ENCODE measurements at regions not wholly inside any gene's neighbourhood (a gene's known extent, or its start where the extent isn't known, plus 50 kb on each side); places are given as distances from the start of the nearest gene placed in this dataset.

DNA sequence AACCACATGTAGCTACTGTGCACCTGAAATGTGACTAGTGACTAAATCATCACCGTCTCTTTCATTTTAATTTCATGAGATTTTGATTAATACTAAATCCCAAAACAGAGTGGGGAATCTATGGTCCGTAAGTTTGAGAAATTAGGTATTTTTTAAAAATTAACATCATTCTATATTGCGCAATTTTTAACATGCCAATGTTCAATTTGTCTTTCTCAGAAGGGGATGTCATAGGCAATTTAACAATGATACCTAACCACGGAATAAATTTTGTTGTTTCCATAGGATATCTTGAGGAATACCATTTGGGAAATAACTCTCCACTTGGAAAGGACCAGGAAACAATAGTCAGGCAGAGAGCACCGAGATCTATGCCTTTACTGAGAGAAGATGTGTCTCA, 267.7 kb downstream of the FAM76B start:
- H3K18ac ChIP-seq (ENCODE audit: low read depth, low read length), result no peak overlapping the region
- H3K9ac ChIP-seq (ENCODE audit: low read depth, low read length), result no peak overlapping the region
- H3K4me3 ChIP-seq (ENCODE audit: insufficient read depth, low read depth, low read length), result no peak overlapping the region
- H3K36me3 ChIP-seq (ENCODE audit: control insufficient read depth, insufficient read depth, low read length), result no peaks in the 10 kb centered on the region
- H2BK20ac ChIP-seq (ENCODE audit: low read depth, low read length), result no peak overlapping the region
- H3K23ac ChIP-seq (ENCODE audit: low read depth, low read length), result no peak overlapping the region
- no peak overlapping the region for H3K14ac ChIP-seq (replicated peaks; ENCODE audit: low read depth, low read length)
- in situ Hi-C loops (cut with MboI; ENCODE audit: low sequenced_read_pairs) (no loop called here), dilution Hi-C loops (cut with HindIII; ENCODE audit: low sequenced_read_pairs, unreplicated experiment) (no loop called here), intact Hi-C loops (cut with micrococcal nuclease) (no loop called here)
- H2BK5ac ChIP-seq (ENCODE audit: low read depth, low read length, poor library complexity, severe bottlenecking), result no peak overlapping the region
- H3K27ac ChIP-seq (ENCODE audit: insufficient read depth, low read length), result no peak overlapping the region
- ChIA-PET POLR2A (ENCODE audit: unreplicated experiment) (no interaction called here), CTCF (interaction anchor here (0.6 kb wide), 2 partner anchors 17 to 26 kb away, joined by 3 to 6 read pairs; no protein-coding TSS in a partner anchor)
- no peak overlapping the region for H2BK120ac ChIP-seq (ENCODE audit: low read depth, low read length)
- no peak overlapping the region for H2AK9ac ChIP-seq (replicated peaks; ENCODE audit: low read depth, low read length, poor library complexity)
- H3K4me2 ChIP-seq (ENCODE audit: low read depth, low read length), result no peak overlapping the region
- WGBS, 2 experiments (ENCODE audit: extremely low coverage in 2 of 2, insufficient read length in 1 of 2), result no CpG with 5 or more reads among the region's 5 CpGs
- TF ChIP-seq POLR2A (IDR thresholded peaks at IDR 0.05; ENCODE audit: low read depth, low read length) (no peak), CEBPB (IDR thresholded peaks at IDR 0.05; ENCODE audit: low read depth, low read length) (peak; percentile 88)
- H4K5ac ChIP-seq (ENCODE audit: low read depth, low read length), result no peak overlapping the region
- H2AK5ac ChIP-seq (ENCODE audit: low read depth, low read length), result no peak overlapping the region
- no peak overlapping the region for H2AFZ ChIP-seq (replicated peaks; ENCODE audit: low read length, poor library complexity)
- H2BK15ac ChIP-seq (ENCODE audit: low read depth, low read length), result no peak overlapping the region
- H3K4me1 ChIP-seq (ENCODE audit: control insufficient read depth, insufficient read depth, low read length), result peaks cover 6% of the 10 kb centered on the region
- H4K20me1 ChIP-seq (ENCODE audit: insufficient read depth, low read length), result no peaks in the 10 kb centered on the region
- DNase-seq (no peak), ATAC-seq (ENCODE audit: low read depth) (no peak)
- H3K79me1 ChIP-seq (ENCODE audit: low read depth in 1 of 2, low read length in 2 of 2), result no peaks in the 10 kb centered on the region
- no peak overlapping the region for H4K8ac ChIP-seq (ENCODE audit: low read depth in 2 of 2, low read length in 2 of 2)
- no TSS peak for BruUV-seq (replicated peaks)
- no peaks in the 10 kb centered on the region for H3K9me3 ChIP-seq (ENCODE audit: control insufficient read depth, insufficient read depth, low read length)
- H3K4ac ChIP-seq (ENCODE audit: low read depth, low read length), result no peak overlapping the region
- no peak overlapping the region for H3K56ac ChIP-seq (ENCODE audit: extremely low read depth, insufficient read depth, low read length)
- no peak overlapping the region for H4K91ac ChIP-seq (ENCODE audit: insufficient read depth, low read depth, low read length)
- no peaks in the 10 kb centered on the region; the same call in 1 of the 2 replicates for H3K9me1 ChIP-seq (ENCODE audit: insufficient read depth, low read length)
- no peaks in the 10 kb centered on the region; the same call in 1 of the 2 replicates for H3K27me3 ChIP-seq (ENCODE audit: control insufficient read depth, insufficient read depth, low read length)

All from IMR-90 (cell line).